GM23338 (cell line): ENCODE measurements at regions not wholly inside any gene's neighbourhood (a gene's known extent, or its start where the extent isn't known, plus 50 kb on each side); places are given as distances from the start of the nearest gene placed in this dataset.

Experiments used
- CREB1 ChIP-seq: fragments of 250-450 bp; sonication (Bioruptor Pico); IDR thresholded peaks from 2 replicates; pipeline ENCODE4 v1.5.0; 2020; ENCODE audit warnings: low read depth, mild to moderate bottlenecking, moderate library complexity
- EZH2 ChIP-seq: fragments of 200-600 bp; sonication (generic); IDR thresholded peaks from one replicate; pipeline ENCODE4 v1.8.0; 2017; ENCODE audit warnings: antibody characterized with exemption, mild to moderate bottlenecking, low read depth; ENCODE audit not compliant: unreplicated experiment
- EZH2phosphoT487 ChIP-seq: fragments of 200-600 bp; sonication (generic); IDR thresholded peaks from one replicate; pipeline ENCODE4 v1.8.1; 2018; ENCODE audit warnings: antibody characterized with exemption; ENCODE audit not compliant: unreplicated experiment
- JUNB ChIP-seq: IDR thresholded peaks from one replicate; pipeline ENCODE4 v1.6.1; 2016; ENCODE audit warnings: antibody characterized with exemption; ENCODE audit not compliant: unreplicated experiment
- POLR2AphosphoS5 ChIP-seq: IDR thresholded peaks from 2 replicates; pipeline ENCODE4 v1.6.1; 2016; ENCODE audit warnings: antibody characterized with exemption, low read depth
- TF ChIP-seq, protein P1 (sequence below), 2 experiments: fragments of 200-600 bp in 1 of 2; sonication (generic) in 1 of 2; conservative IDR thresholded peaks; 2 replicates each; pipeline versions ENCODE4 v1.5.1 to v1.6.1; 2016 to 2017; ENCODE audit warnings: antibody characterized with exemption in 2 of 2, low read depth in 2 of 2, mild to moderate bottlenecking in 2 of 2, moderate library complexity in 1 of 2
- TF ChIP-seq, protein P2 (sequence below): IDR thresholded peaks from one replicate; pipeline ENCODE4 v1.6.1; 2018; ENCODE audit warnings: antibody characterized with exemption; ENCODE audit not compliant: unreplicated experiment
- TF ChIP-seq, protein P3 (sequence below): IDR thresholded peaks from 2 replicates; pipeline ENCODE4 v1.6.1; 2016; ENCODE audit warnings: antibody characterized with exemption

DNA sequence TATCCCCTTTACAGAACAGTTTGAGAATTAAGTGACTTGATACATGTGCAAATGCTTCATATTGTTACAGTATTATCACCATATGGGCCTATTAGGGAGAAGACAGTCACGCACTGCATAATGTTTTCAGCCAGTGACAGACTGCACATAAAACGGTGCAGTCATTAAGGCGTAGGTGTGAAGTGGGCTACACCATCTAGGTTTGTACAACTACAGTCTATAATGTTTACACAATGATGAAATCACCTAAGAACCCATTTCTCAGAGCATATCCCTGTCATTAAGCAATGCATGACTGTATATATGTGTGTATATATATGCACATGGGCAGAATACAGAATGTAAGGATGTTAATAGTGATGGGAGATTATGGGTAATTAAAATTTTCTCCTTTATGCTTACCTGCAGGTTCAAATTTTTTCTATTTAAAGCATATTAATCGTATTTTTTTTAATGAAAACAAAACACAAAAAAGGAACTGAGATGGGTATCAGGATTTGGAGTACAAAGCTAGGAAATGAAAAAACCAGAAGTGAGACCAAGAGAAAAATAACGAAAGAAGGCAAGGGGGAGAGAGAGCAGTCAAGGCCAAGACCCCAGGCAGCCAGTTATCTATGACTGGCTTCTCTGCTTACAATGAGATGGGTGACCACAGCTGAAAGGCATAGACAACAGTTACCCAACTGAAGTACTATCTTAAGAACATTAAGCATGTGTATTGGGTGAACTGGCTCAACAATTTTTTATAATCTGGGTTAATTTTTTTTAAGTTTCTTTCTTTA, 122.9 kb upstream of the DAB1 start:
- TF ChIP-seq EZH2 (no peak), POLR2AphosphoS5 (no peak), EZH2phosphoT487 (no peak), JUNB (no peak), CREB1 (CRISPR knock-in tag) (no peak)
- TF ChIP-seq, protein P1, sequence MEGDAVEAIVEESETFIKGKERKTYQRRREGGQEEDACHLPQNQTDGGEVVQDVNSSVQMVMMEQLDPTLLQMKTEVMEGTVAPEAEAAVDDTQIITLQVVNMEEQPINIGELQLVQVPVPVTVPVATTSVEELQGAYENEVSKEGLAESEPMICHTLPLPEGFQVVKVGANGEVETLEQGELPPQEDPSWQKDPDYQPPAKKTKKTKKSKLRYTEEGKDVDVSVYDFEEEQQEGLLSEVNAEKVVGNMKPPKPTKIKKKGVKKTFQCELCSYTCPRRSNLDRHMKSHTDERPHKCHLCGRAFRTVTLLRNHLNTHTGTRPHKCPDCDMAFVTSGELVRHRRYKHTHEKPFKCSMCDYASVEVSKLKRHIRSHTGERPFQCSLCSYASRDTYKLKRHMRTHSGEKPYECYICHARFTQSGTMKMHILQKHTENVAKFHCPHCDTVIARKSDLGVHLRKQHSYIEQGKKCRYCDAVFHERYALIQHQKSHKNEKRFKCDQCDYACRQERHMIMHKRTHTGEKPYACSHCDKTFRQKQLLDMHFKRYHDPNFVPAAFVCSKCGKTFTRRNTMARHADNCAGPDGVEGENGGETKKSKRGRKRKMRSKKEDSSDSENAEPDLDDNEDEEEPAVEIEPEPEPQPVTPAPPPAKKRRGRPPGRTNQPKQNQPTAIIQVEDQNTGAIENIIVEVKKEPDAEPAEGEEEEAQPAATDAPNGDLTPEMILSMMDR (conservative IDR thresholded peaks at IDR 0.05; ENCODE audit: low read depth in 2 of 2), result no peak
- TF ChIP-seq, protein P2, sequence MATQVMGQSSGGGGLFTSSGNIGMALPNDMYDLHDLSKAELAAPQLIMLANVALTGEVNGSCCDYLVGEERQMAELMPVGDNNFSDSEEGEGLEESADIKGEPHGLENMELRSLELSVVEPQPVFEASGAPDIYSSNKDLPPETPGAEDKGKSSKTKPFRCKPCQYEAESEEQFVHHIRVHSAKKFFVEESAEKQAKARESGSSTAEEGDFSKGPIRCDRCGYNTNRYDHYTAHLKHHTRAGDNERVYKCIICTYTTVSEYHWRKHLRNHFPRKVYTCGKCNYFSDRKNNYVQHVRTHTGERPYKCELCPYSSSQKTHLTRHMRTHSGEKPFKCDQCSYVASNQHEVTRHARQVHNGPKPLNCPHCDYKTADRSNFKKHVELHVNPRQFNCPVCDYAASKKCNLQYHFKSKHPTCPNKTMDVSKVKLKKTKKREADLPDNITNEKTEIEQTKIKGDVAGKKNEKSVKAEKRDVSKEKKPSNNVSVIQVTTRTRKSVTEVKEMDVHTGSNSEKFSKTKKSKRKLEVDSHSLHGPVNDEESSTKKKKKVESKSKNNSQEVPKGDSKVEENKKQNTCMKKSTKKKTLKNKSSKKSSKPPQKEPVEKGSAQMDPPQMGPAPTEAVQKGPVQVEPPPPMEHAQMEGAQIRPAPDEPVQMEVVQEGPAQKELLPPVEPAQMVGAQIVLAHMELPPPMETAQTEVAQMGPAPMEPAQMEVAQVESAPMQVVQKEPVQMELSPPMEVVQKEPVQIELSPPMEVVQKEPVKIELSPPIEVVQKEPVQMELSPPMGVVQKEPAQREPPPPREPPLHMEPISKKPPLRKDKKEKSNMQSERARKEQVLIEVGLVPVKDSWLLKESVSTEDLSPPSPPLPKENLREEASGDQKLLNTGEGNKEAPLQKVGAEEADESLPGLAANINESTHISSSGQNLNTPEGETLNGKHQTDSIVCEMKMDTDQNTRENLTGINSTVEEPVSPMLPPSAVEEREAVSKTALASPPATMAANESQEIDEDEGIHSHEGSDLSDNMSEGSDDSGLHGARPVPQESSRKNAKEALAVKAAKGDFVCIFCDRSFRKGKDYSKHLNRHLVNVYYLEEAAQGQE, result no peak
- TF ChIP-seq, protein P3, sequence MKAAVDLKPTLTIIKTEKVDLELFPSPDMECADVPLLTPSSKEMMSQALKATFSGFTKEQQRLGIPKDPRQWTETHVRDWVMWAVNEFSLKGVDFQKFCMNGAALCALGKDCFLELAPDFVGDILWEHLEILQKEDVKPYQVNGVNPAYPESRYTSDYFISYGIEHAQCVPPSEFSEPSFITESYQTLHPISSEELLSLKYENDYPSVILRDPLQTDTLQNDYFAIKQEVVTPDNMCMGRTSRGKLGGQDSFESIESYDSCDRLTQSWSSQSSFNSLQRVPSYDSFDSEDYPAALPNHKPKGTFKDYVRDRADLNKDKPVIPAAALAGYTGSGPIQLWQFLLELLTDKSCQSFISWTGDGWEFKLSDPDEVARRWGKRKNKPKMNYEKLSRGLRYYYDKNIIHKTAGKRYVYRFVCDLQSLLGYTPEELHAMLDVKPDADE, result no peak
